GM10266 (cell line): ENCODE measurements at regions not wholly inside any gene's neighbourhood (a gene's known extent, or its start where the extent isn't known, plus 50 kb on each side); places are given as distances from the start of the nearest gene placed in this dataset.

Source experiments
- DNase-seq: peaks from one replicate; pipeline ENCODE4 v3.0.0; 2012; ENCODE audit errors: extremely low spot score
- CTCF ChIP-seq: IDR thresholded peaks from 2 replicates; pipeline ENCODE4 v1.5.1; 2012; ENCODE audit warnings: mild to moderate bottlenecking, low read depth; ENCODE audit not compliant: control insufficient read depth, insufficient read depth; ENCODE audit errors: missing control alignments

- no peak for TF ChIP-seq CTCF
These were observed 169.8 kb downstream of the CAAP1 start for GRCh38 chr9:26722755-26723154.

GRCh38 chr9:26710008-26710407 lies 182.6 kb downstream of the CAAP1 start:
- TF ChIP-seq CTCF: no peak
- no peak for DNase-seq

More at GRCh38 chr9:26722755-26723154, 169.8 kb downstream of the CAAP1 start:
- DNase-seq: no peak

- no peak for DNase-seq
These were observed 186.4 kb downstream of the CAAP1 start for GRCh38 chr9:26706223-26706622.

GRCh38 chr9:26695298-26695622 lies 197.3 kb downstream of the CAAP1 start:
- DNase-seq: no peak
- TF ChIP-seq CTCF: no peak

More at GRCh38 chr9:26706223-26706622, 186.4 kb downstream of the CAAP1 start:
- no peak for TF ChIP-seq CTCF

- no peak for TF ChIP-seq CTCF
- no peak for DNase-seq
These were observed 198.0 kb downstream of the CAAP1 start for GRCh38 chr9:26694381-26695297.

- TF ChIP-seq CTCF: no peak
- DNase-seq: no peak
These were observed 203.6 kb downstream of the CAAP1 start for GRCh38 chr9:26689041-26689440.

GRCh38 chr9:26687421-26687820 lies 205.2 kb downstream of the CAAP1 start:
- no peak for DNase-seq
- TF ChIP-seq CTCF: no peak
